ENCODE measurements at regions not wholly inside any gene's neighbourhood (a gene's known extent, or its start where the extent isn't known, plus 50 kb on each side); places are given as distances from the start of the nearest gene placed in this dataset.

DNA sequence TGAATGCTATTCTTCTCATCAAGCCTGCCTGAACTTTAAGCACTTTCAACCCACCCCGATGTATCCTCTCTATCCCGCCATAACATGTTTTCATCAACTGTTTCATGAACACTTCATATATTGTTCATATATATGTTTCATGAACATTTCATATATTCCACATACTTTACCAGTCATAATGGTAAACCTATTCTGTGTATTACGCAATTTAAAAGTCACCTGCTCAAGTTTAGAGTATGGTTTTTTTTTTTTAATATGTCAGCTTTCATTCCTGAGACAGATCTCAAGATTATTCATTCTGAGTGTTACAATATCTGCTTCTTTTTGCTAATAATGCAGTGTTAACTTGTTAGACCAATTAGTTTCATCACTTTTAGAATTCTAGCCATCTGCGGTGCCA is 140.7 kb downstream of the SIPA1L2 start:
- TF ChIP-seq, protein P1, sequence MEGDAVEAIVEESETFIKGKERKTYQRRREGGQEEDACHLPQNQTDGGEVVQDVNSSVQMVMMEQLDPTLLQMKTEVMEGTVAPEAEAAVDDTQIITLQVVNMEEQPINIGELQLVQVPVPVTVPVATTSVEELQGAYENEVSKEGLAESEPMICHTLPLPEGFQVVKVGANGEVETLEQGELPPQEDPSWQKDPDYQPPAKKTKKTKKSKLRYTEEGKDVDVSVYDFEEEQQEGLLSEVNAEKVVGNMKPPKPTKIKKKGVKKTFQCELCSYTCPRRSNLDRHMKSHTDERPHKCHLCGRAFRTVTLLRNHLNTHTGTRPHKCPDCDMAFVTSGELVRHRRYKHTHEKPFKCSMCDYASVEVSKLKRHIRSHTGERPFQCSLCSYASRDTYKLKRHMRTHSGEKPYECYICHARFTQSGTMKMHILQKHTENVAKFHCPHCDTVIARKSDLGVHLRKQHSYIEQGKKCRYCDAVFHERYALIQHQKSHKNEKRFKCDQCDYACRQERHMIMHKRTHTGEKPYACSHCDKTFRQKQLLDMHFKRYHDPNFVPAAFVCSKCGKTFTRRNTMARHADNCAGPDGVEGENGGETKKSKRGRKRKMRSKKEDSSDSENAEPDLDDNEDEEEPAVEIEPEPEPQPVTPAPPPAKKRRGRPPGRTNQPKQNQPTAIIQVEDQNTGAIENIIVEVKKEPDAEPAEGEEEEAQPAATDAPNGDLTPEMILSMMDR (IDR thresholded peaks at IDR 0.05) = no peak
- no peak for TF ChIP-seq POLR2A (IDR thresholded peaks at IDR 0.05)

All from Peyer's patch (tissue), 4 donors.